ENCODE measurements at regions not wholly inside any gene's neighbourhood (a gene's known extent, or its start where the extent isn't known, plus 50 kb on each side); places are given as distances from the start of the nearest gene placed in this dataset.

GRCh38 chr1:79848316-79848715 lies 841.8 kb upstream of the ADGRL4 start:
- TF ChIP-seq CTCF (IDR thresholded peaks at IDR 0.05; ENCODE audit: poor library complexity, severe bottlenecking) (no peak), EZH2 (IDR thresholded peaks at IDR 0.05; ENCODE audit: borderline replicate concordance, insufficient read depth, low read length, poor library complexity, severe bottlenecking) (no peak), EP300 (conservative IDR thresholded peaks at IDR 0.05; ENCODE audit: poor library complexity, severe bottlenecking) (no peak), SMC3 (conservative IDR thresholded peaks at IDR 0.05; ENCODE audit: poor library complexity) (no peak)

All from neural cell (in vitro differentiated cells).